Common myeloid progenitor, CD34-positive (primary cell): ENCODE measurements at regions not wholly inside any gene's neighbourhood (a gene's known extent, or its start where the extent isn't known, plus 50 kb on each side); places are given as distances from the start of the nearest gene placed in this dataset.

Experiments
- CTCF ChIA-PET: fragments of 350-600 bp; sonication (Branson Sonifier 250); formaldehyde crosslinking; loops from one replicate; lab custom pipeline; 2021; ENCODE audit warnings: antibody characterized with exemption; lab: Charles Lee
- POLR2A ChIA-PET: fragments of 350-600 bp; sonication (Branson Sonifier 250); formaldehyde crosslinking; loops from one replicate; lab custom pipeline; 2021; ENCODE audit warnings: antibody characterized with exemption; lab: Charles Lee
- DNase-seq, 3 donors: peaks; one replicate each; pipeline versions ENCODE4 v3.0.0 to v3.0.0-alpha.2; 2013
- H3K27ac ChIP-seq, 2 experiments: 1 replicate in 1 of 2; 2 replicates in 1 of 2; pipeline ENCODE4 v1.7.0; 2013; ENCODE audit warnings: inconsistent platforms in 2 of 2, low read length in 2 of 2, mild to moderate bottlenecking in 2 of 2, low read depth in 1 of 2, moderate library complexity in 1 of 2; ENCODE audit not compliant: severe bottlenecking in 2 of 2, insufficient read depth in 1 of 2, poor library complexity in 1 of 2
- H3K27me3 ChIP-seq, 5 experiments: replicated peaks in 2 of 5; 1 replicate in 3 of 5; 2 replicates in 2 of 5; pipeline versions ENCODE4 v1.6.1 to v1.7.0; 2013; ENCODE audit warnings: low read length in 4 of 5, mild to moderate bottlenecking in 2 of 5, moderate library complexity in 2 of 5, inconsistent platforms in 1 of 5; ENCODE audit not compliant: insufficient read depth in 5 of 5, control insufficient read depth in 4 of 5
- H3K36me3 ChIP-seq, 4 experiments: 1 replicate in 2 of 4; 2 replicates in 2 of 4; pipeline versions ENCODE4 v1.6.1 to v1.7.0; 2013; ENCODE audit warnings: low read length in 3 of 4, control low read depth in 1 of 4, mild to moderate bottlenecking in 1 of 4; ENCODE audit not compliant: control insufficient read depth in 4 of 4, insufficient read depth in 4 of 4
- H3K4me1 ChIP-seq, 4 experiments: 1 replicate in 3 of 4; 2 replicates in 1 of 4; pipeline versions ENCODE4 v1.6.1 to v1.7.1; 2013; ENCODE audit warnings: low read length in 3 of 4, mild to moderate bottlenecking in 3 of 4, control low read depth in 1 of 4, inconsistent platforms in 1 of 4, moderate library complexity in 1 of 4; ENCODE audit not compliant: control insufficient read depth in 4 of 4, insufficient read depth in 4 of 4; ENCODE audit errors: control extremely low read depth in 1 of 4
- H3K4me3 ChIP-seq, 7 experiments: 1 replicate in 4 of 7; 2 replicates in 3 of 7; pipeline versions ENCODE4 v1.5.1 to v1.7.0; 2013; ENCODE audit warnings: mild to moderate bottlenecking in 7 of 7, low read length in 6 of 7, moderate library complexity in 6 of 7, inconsistent platforms in 2 of 7, low read depth in 2 of 7, control low read depth in 1 of 7; ENCODE audit not compliant: insufficient read depth in 4 of 7, control insufficient read depth in 1 of 7; ENCODE audit errors: extremely low read depth in 1 of 7
- H3K9me3 ChIP-seq, 5 experiments: 1 replicate in 4 of 5; 2 replicates in 1 of 5; pipeline versions ENCODE4 v1.6.1 to v1.7.1; 2013; ENCODE audit warnings: low read length in 4 of 5, mild to moderate bottlenecking in 2 of 5, inconsistent platforms in 1 of 5, low read depth in 1 of 5, moderate library complexity in 1 of 5; ENCODE audit not compliant: control insufficient read depth in 4 of 5, insufficient read depth in 2 of 5; ENCODE audit errors: control extremely low read depth in 1 of 5
- WGBS: methylation state at CpG from one replicate; pipeline ENCODE4 v1.1.5; 2013; ENCODE audit not compliant: insufficient coverage; 5-methylcytosine and 5-hydroxymethylcytosine counted together

DNA sequence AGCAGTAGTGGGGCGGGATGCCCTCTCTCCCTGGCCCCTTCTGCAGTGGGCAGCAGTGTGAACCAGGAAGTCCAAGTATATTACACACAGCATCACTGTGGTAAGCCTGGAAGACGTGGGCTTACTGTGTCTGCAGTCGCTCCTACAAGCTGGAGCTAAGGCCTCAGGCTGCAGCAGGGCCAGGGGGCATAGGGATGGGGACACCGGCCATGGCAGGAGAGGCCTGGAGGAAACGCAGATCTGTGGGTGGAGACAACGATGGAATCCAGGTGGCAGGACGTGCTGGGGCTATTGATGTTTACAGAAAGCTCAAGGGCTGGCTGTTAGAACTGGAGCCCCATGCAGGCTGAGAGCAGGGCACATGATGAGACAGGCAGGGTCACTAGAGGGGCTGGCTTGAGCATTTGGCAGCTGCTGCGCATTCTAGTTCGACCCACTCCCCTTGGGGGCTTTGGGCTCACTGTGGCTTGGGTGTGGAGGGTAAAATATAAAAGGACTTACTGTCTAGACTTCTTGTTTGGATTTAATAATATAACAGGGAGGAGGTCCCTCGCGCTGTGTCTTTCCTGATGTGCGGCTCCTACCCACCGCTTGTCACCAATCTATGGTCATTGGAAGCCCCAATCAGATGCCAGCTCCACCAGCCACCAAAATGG lies 539.5 kb downstream of the TBC1D22A start:
- 80% methylated on average over 10 of the region's 13 CpGs for WGBS
- no peak overlapping the region for H3K27ac ChIP-seq
- no peaks in the 10 kb centered on the region for H3K27me3 ChIP-seq
- ChIA-PET POLR2A (no interaction called here), CTCF (no interaction called here)
- H3K36me3 ChIP-seq = no peaks in the 10 kb centered on the region
- H3K4me1 ChIP-seq = no peaks in the 10 kb centered on the region
- no peaks in the 10 kb centered on the region for H3K9me3 ChIP-seq
- no peak overlapping the region for H3K4me3 ChIP-seq
- DNase-seq = no peak

GRCh38 chr22:47300698-47301405 lies 538.4 kb downstream of the TBC1D22A start:
- no peak overlapping the region for H3K27ac ChIP-seq
- ChIA-PET POLR2A (no interaction called here), CTCF (no interaction called here)
- no peaks in the 10 kb centered on the region for H3K4me1 ChIP-seq
- no peak overlapping the region for H3K4me3 ChIP-seq
- 89% methylated on average over 10 of the region's 11 CpGs for WGBS
- H3K27me3 ChIP-seq = no peaks in the 10 kb centered on the region
- H3K9me3 ChIP-seq = no peaks in the 10 kb centered on the region
- H3K36me3 ChIP-seq = no peaks in the 10 kb centered on the region
- DNase-seq = no peak

DNA sequence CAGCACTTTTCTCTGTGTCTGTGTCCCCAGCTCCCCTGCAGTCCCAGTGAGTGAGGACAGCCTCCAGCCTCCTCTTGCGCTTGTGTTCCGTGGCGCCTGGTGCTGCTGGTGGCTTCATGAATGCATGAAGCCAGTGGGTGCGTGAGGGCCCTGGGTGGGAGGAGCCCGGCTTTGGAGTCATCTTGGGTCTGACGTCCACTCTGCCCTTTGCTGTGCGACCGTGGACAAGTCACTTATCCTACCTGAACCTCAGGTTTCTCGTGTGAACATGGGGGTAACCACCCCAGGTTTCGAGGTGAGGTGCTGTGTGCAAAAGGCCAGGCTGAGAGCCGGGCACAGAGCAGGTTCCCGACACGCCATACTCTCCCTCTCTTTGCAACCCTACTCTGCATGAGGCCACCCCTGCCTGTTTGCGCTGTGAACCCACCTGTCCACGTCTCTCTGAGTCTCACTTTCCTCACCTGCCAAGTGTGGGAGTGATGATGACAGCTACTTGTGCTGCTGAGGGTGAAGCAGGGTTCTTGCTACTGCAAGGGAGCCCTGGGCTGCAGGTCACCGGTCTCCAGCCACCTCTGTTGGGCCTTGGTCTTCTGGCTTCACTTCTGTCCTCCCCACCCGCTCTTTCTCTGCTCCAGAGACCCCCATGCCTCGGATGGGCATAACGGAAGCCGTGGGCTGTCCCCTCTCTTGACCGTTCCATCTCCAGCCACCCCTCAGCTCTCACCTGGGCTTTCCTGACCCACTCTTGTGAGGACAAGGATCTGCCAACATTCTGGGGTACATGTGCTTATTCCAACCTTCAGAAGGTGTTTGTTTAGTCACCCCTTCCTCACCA lies 537.6 kb downstream of the TBC1D22A start:
- no peaks in the 10 kb centered on the region for H3K36me3 ChIP-seq
- CTCF ChIA-PET = no interaction called here
- 93% methylated on average over 15 of the region's 21 CpGs for WGBS
- POLR2A ChIA-PET = no interaction called here
- no peak for DNase-seq
- H3K4me1 ChIP-seq = no peaks in the 10 kb centered on the region
- no peak overlapping the region for H3K27ac ChIP-seq
- H3K27me3 ChIP-seq = peaks cover 0 to 5% (median 0%) of the 10 kb centered on the region in 5 experiments
- no peaks in the 10 kb centered on the region for H3K9me3 ChIP-seq
- no peak overlapping the region for H3K4me3 ChIP-seq

DNA sequence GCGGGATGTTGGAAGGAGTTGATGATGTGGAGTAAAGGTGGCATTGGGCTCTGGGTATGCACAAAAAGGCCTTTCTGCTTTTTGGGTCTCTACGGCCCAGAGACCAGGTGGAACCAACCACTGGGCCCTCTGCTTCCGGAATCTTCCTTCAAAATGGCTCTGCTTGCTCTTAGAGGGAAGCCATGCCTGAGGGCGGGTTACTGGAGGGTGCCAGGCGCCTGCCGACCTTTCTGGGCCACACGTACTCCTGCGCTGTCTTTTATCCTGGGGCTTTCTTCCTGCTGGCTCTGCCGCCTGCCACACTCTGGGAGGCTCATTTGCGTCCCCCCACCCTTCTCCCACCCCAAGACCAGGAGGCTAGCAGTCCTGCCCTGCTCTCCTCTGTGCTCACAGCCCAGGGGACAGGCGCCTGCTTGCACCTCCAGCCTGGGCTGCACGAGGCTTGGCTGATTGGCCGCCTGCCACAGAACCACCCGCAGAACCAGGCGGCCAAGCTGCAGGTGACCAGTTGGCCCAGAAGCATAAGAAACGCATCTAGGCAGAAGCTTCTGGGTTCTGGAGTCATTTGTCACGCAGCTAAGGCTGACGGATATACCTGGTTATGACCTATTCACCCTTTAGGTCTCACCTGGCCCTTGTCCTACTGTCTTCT lies 536.9 kb downstream of the TBC1D22A start:
- Histone ChIP-seq H3K4me3 (no peak overlapping the region), H3K9me3 (no peaks in the 10 kb centered on the region), H3K36me3 (no peaks in the 10 kb centered on the region), H3K27ac (no peak overlapping the region), H3K27me3 (peaks cover 0 to 7% (median 0%) of the 10 kb centered on the region in 5 experiments), H3K4me1 (no peaks in the 10 kb centered on the region)
- WGBS = 94% methylated on average over 14 of the region's 18 CpGs
- ChIA-PET CTCF (no interaction called here), POLR2A (no interaction called here)
- no peak for DNase-seq

DNA sequence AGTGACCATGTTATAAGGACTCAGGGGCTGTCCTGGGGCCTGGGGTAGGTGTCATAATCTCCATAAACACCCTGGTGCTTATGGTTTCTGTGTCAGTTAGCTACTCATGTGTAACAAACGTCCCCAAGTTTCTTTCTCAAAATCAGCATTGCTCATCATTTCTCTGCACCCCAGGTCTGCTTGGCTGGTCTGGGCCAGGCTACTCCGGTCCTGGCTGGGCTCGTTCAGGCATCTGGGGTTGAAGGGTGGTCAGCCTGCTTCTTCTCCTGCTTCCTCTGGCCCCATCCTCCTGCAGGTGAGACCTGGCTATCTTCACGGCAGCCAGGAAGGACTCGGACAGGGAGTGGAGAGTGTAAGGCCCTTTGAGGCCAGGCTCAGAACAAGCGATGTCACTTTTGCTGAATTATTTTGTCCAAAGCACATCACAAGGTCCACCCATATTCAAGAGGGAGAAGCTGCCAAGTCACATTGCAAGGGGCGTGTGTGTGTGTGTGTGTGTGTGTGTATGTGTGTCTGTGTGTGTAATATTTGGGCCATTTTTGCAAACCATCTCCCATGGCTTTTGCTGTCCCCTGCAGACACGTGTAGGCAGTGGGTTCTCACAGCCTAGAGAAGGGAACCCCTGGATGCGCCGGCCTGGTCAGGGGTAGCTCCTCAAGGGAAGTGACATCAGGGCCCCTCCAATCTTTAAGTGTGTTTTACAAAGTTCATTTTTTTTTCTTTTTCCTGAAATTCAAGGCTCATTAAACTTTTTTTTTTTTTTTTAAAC lies 535.8 kb downstream of the TBC1D22A start:
- WGBS = 93% methylated on average over 7 of the region's 10 CpGs
- Histone ChIP-seq H3K4me3 (no peak overlapping the region), H3K9me3 (no peaks in the 10 kb centered on the region), H3K4me1 (no peaks in the 10 kb centered on the region), H3K27me3 (peaks cover 0 to 7% (median 0%) of the 10 kb centered on the region in 5 experiments), H3K36me3 (no peaks in the 10 kb centered on the region), H3K27ac (no peak overlapping the region)
- ChIA-PET POLR2A (no interaction called here), CTCF (no interaction called here)
- DNase-seq = no peak

GRCh38 chr22:47297261-47298016 lies 535.0 kb downstream of the TBC1D22A start:
- DNase-seq = no peak
- H3K27ac ChIP-seq = no peak overlapping the region
- no peaks in the 10 kb centered on the region for H3K36me3 ChIP-seq
- no peak overlapping the region for H3K4me3 ChIP-seq
- no peaks in the 10 kb centered on the region for H3K9me3 ChIP-seq
- 88% methylated on average over 15 of the region's 20 CpGs for WGBS
- POLR2A ChIA-PET = no interaction called here
- peaks cover 0 to 8% (median 0%) of the 10 kb centered on the region in 5 experiments for H3K27me3 ChIP-seq
- CTCF ChIA-PET = no interaction called here
- no peaks in the 10 kb centered on the region for H3K4me1 ChIP-seq
